Parathyroid adenoma (tissue), 2 donors: ENCODE measurements at regions not wholly inside any gene's neighbourhood (a gene's known extent, or its start where the extent isn't known, plus 50 kb on each side); places are given as distances from the start of the nearest gene placed in this dataset.

Source experiments
- H2AFZ ChIP-seq: fragments of 300-600 bp; sonication (generic); one replicate; pipeline ENCODE4 v1.7.0; 2017; ENCODE audit warnings: antibody characterized with exemption, mild to moderate bottlenecking
- H3K27ac ChIP-seq: fragments of 300-600 bp; sonication (generic); one replicate; pipeline ENCODE4 v1.7.0; 2017
- H3K27me3 ChIP-seq: fragments of 300-600 bp; sonication (generic); one replicate; pipeline ENCODE4 v1.7.0; 2017; ENCODE audit warnings: low read length; ENCODE audit not compliant: control insufficient read depth, insufficient read depth
- H3K36me3 ChIP-seq: fragments of 300-600 bp; sonication (generic); one replicate; pipeline ENCODE4 v1.7.0; 2017; ENCODE audit warnings: low read length; ENCODE audit not compliant: control insufficient read depth, insufficient read depth
- H3K4me1 ChIP-seq: fragments of 300-600 bp; sonication (generic); one replicate; pipeline ENCODE4 v1.7.0; 2017; ENCODE audit warnings: control low read depth
- H3K4me2 ChIP-seq: fragments of 300-600 bp; sonication (generic); one replicate; pipeline ENCODE4 v1.7.0; 2017; ENCODE audit warnings: low read length
- H3K4me3 ChIP-seq: fragments of 300-600 bp; sonication (generic); one replicate; pipeline ENCODE4 v1.7.0; 2017; ENCODE audit warnings: low read depth, low read length
- H3K79me2 ChIP-seq: fragments of 300-600 bp; sonication (generic); one replicate; pipeline ENCODE4 v1.7.0; 2017; ENCODE audit warnings: control low read depth
- H3K9ac ChIP-seq: fragments of 300-600 bp; sonication (generic); one replicate; pipeline ENCODE4 v1.7.0; 2017; ENCODE audit warnings: mild to moderate bottlenecking
- H3K9me3 ChIP-seq: fragments of 300-600 bp; sonication (generic); one replicate; pipeline ENCODE4 v1.7.0; 2017; ENCODE audit warnings: low read length; ENCODE audit not compliant: control insufficient read depth
- TF ChIP-seq, protein P1 (sequence below): fragments of 300-600 bp; sonication (generic); IDR thresholded peaks from one replicate; pipeline ENCODE4 v1.7.0; 2017; ENCODE audit warnings: antibody characterized with exemption, mild to moderate bottlenecking
- donor health status: primary hyperparathyroidism.

DNA sequence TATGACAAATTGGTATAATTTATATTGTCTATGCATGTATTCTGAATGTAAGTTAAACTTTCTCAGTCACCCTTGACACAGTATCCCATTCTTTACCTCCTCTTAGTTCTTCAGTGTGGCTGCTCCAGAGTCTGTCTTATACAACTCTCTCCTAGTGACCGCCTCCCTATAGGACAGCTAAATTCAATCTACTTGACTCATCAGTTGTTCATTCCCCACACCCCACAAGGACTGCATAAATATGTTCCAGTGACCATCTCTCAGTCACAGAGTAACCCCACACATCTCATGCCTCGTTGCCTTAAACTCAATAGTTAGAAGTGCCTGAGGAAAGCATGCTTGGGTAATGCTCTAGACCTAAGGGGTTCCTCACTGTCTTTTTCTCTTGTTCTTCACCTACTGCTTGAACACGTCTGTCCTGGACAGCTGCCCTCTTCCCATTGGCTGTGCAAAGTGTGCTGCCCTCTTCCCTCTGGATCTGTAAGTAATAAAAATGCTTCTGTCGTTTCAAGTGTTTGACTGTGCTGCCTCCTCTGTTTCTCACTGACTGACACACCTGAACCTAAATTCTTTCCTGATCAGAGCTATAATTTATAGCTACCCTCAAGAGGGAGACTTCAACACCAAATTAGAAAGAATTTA lies 494.6 kb upstream of the GRM3 start:
- no peaks in the 10 kb centered on the region for H3K4me1 ChIP-seq
- H3K27ac ChIP-seq, result no peak overlapping the region
- no peaks in the 10 kb centered on the region for H3K9me3 ChIP-seq
- H3K36me3 ChIP-seq, result no peaks in the 10 kb centered on the region
- no peak overlapping the region for H3K4me2 ChIP-seq
- no peaks in the 10 kb centered on the region for H3K27me3 ChIP-seq
- TF ChIP-seq, protein P1, sequence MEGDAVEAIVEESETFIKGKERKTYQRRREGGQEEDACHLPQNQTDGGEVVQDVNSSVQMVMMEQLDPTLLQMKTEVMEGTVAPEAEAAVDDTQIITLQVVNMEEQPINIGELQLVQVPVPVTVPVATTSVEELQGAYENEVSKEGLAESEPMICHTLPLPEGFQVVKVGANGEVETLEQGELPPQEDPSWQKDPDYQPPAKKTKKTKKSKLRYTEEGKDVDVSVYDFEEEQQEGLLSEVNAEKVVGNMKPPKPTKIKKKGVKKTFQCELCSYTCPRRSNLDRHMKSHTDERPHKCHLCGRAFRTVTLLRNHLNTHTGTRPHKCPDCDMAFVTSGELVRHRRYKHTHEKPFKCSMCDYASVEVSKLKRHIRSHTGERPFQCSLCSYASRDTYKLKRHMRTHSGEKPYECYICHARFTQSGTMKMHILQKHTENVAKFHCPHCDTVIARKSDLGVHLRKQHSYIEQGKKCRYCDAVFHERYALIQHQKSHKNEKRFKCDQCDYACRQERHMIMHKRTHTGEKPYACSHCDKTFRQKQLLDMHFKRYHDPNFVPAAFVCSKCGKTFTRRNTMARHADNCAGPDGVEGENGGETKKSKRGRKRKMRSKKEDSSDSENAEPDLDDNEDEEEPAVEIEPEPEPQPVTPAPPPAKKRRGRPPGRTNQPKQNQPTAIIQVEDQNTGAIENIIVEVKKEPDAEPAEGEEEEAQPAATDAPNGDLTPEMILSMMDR, result no peak
- no peaks in the 10 kb centered on the region for H3K79me2 ChIP-seq
- no peak overlapping the region for H2AFZ ChIP-seq
- H3K9ac ChIP-seq, result no peak overlapping the region
- no peak overlapping the region for H3K4me3 ChIP-seq

DNA sequence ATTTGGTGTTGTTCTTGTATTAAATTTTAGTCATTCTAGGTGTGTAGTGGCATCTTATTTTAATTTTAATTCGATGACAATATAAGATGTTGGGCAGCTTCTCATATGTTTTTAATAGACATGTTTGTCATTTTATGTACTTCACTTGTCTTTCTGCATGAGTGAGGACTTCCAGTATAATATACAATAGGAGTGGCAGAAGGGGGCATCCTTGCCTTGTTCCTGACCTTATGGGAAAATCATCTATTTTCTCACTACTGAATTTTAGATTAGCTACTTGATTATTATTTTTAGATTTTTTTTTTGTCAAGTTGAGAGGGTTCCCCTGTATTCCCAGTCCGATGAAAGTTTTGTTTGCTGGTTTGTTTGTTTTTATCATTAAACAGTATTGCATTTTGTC lies 495.2 kb upstream of the GRM3 start:
- H3K27ac ChIP-seq, result no peak overlapping the region
- no peaks in the 10 kb centered on the region for H3K9me3 ChIP-seq
- no peaks in the 10 kb centered on the region for H3K36me3 ChIP-seq
- no peaks in the 10 kb centered on the region for H3K27me3 ChIP-seq
- H2AFZ ChIP-seq, result no peak overlapping the region
- no peaks in the 10 kb centered on the region for H3K79me2 ChIP-seq
- TF ChIP-seq, protein P1, result no peak
- H3K4me2 ChIP-seq, result no peak overlapping the region
- no peak overlapping the region for H3K9ac ChIP-seq
- no peak overlapping the region for H3K4me3 ChIP-seq
- H3K4me1 ChIP-seq, result no peaks in the 10 kb centered on the region

DNA sequence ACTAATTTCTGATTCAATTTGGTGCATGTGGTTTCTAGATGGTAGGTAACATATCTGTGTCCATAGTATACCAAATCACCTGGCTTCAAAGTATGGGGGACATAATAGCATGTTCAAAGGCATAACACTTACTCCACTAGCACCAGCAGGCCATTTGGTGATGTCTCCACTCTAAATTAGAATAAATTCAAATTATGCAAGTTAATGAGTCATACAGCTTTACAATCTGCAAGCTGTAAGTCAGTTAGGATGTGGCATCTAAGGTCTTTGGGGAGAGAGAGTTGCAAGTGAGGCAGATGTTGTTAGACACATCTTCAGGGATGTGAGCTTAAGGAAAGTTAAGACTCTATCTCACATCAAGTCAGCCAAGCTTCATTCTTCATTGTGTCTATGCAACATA lies 506.4 kb upstream of the GRM3 start:
- Histone ChIP-seq H3K36me3 (no peaks in the 10 kb centered on the region), H3K4me2 (no peak overlapping the region), H3K9me3 (no peaks in the 10 kb centered on the region), H3K4me3 (no peak overlapping the region), H2AFZ (no peak overlapping the region), H3K27me3 (no peaks in the 10 kb centered on the region), H3K4me1 (no peaks in the 10 kb centered on the region), H3K27ac (no peak overlapping the region), H3K79me2 (no peaks in the 10 kb centered on the region), H3K9ac (no peak overlapping the region)
- TF ChIP-seq, protein P1, result no peak

DNA sequence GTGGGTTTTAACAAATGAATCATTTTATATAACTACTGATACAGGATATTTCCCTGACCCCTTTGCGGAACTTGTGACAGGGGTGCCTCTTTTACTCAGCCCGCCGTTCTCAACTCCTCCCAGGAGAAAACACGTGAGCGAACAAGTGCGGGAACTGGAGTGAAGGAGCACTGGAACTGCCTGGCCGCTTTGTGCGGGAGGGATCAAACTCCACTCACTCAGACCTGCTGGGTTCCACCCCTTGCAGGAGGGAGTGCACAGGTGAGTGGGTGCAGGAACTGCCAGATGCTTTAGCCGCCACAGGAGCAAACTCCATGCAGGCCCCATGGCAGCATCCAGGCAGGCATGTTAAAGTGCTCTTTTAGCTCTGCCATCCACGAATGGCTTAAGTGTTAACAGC lies 513.4 kb upstream of the GRM3 start:
- Histone ChIP-seq H3K27me3 (no peaks in the 10 kb centered on the region), H3K36me3 (no peaks in the 10 kb centered on the region), H3K4me1 (no peaks in the 10 kb centered on the region), H3K4me3 (no peak overlapping the region), H2AFZ (no peak overlapping the region), H3K9ac (no peak overlapping the region), H3K4me2 (no peak overlapping the region), H3K79me2 (no peaks in the 10 kb centered on the region), H3K27ac (no peak overlapping the region), H3K9me3 (no peaks in the 10 kb centered on the region)
- TF ChIP-seq, protein P1, result no peak

DNA sequence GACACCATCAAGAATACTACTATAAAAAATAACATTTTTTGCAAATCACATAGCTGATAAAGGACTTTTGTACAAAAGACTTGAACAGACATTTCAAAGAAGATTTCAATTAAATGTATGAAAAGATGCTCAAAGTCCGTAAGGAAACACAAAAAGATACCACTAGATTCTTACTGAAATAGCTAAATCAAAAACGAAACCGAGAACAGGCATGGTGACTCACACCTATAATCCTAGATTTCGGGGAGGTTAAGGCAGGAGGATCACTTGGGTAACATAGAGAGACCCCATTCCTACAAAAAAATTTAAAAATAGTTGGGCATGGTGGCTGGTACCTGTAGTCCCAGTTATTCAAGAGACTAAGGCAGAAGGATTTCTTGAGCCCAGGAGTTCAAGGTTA lies 520.2 kb upstream of the GRM3 start:
- Histone ChIP-seq H3K9ac (no peak overlapping the region), H3K4me3 (no peak overlapping the region), H3K79me2 (no peaks in the 10 kb centered on the region), H3K4me1 (no peaks in the 10 kb centered on the region), H3K9me3 (no peaks in the 10 kb centered on the region), H3K27ac (no peak overlapping the region), H3K36me3 (no peaks in the 10 kb centered on the region), H3K4me2 (no peak overlapping the region), H3K27me3 (no peaks in the 10 kb centered on the region), H2AFZ (no peak overlapping the region)
- TF ChIP-seq, protein P1, result no peak
